ENCODE measurements at regions not wholly inside any gene's neighbourhood (a gene's known extent, or its start where the extent isn't known, plus 50 kb on each side); places are given as distances from the start of the nearest gene placed in this dataset.

GRCh38 chr5:155626592-155626991 is 613.0 kb downstream of the KIF4B start:
- Histone ChIP-seq H3K9ac (ENCODE audit: extremely low read depth, low read length, poor library complexity, severe bottlenecking) (no peak overlapping the region), H3K9me3 (ENCODE audit: control insufficient read depth, low read length) (no peaks in the 10 kb centered on the region), H3K4me1 (ENCODE audit: control insufficient read depth, insufficient read depth, low read length) (no peaks in the 10 kb centered on the region), H3K27me3 (ENCODE audit: control insufficient read depth, insufficient read depth, low read length, poor library complexity, severe bottlenecking) (no peaks in the 10 kb centered on the region), H3K36me3 (ENCODE audit: control insufficient read depth, insufficient read depth, low read length) (no peaks in the 10 kb centered on the region), H3K27ac (ENCODE audit: low read depth, low read length) (no peak overlapping the region), H3K4me3 (ENCODE audit: low read length) (no peak overlapping the region)
- H3K9me3 Mint-ChIP-seq, result no peaks in the 10 kb centered on the region
- WGBS, 2 experiments (ENCODE audit: insufficient coverage in 1 of 2, insufficient read length in 1 of 2), result 95 to 98% methylated on average over 6 of the region's 6 CpGs
- H3K27ac Mint-ChIP-seq, result no peak overlapping the region
- no peaks in the 10 kb centered on the region for H3K27me3 Mint-ChIP-seq (ENCODE audit: insufficient read depth)
- H3K4me1 Mint-ChIP-seq, result peaks cover 3% of the 10 kb centered on the region
- no peak for DNase-seq
- H3K36me3 Mint-ChIP-seq (ENCODE audit: low read depth), result no peaks in the 10 kb centered on the region
- no peak overlapping the region for H3K4me3 Mint-ChIP-seq
- TF ChIP-seq CTCF (conservative IDR thresholded peaks at IDR 0.05), result no peak

DNA sequence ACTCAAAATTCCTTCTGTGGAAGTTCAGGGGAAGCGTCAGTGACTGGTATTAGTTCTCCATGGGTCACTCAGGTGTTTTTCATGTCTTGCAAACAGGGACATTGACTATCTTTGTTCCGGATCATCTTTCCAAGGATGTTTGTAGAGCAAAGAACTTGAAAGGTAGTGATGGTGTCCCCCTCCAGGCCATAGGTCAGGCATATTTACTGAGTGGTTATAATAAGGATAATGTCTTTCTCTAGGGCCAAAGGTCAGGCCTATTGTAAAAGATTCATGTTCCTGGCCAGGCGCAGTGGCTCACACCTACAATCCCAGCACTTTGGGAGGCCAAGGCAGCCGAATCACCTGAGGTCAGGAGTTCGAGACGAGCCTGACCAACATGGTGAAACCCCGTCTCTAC is 614.8 kb downstream of the KIF4B start:
- Histone ChIP-seq H3K9me3 (ENCODE audit: control insufficient read depth, low read length) (no peaks in the 10 kb centered on the region), H3K27ac (ENCODE audit: low read depth, low read length) (no peak overlapping the region), H3K27me3 (ENCODE audit: control insufficient read depth, insufficient read depth, low read length, poor library complexity, severe bottlenecking) (no peaks in the 10 kb centered on the region), H3K4me1 (ENCODE audit: control insufficient read depth, insufficient read depth, low read length) (no peaks in the 10 kb centered on the region), H3K4me3 (ENCODE audit: low read length) (no peak overlapping the region), H3K9ac (ENCODE audit: extremely low read depth, low read length, poor library complexity, severe bottlenecking) (no peak overlapping the region), H3K36me3 (ENCODE audit: control insufficient read depth, insufficient read depth, low read length) (no peaks in the 10 kb centered on the region)
- Mint-ChIP-seq H3K27ac (no peak overlapping the region), H3K4me3 (no peak overlapping the region), H3K36me3 (ENCODE audit: low read depth) (no peaks in the 10 kb centered on the region), H3K9me3 (no peaks in the 10 kb centered on the region), H3K27me3 (ENCODE audit: insufficient read depth) (no peaks in the 10 kb centered on the region), H3K4me1 (no peaks in the 10 kb centered on the region)
- TF ChIP-seq CTCF (conservative IDR thresholded peaks at IDR 0.05), result no peak
- DNase-seq, result no peak
- 88 to 89% methylated on average over 6 to 7 of the region's 7 CpGs for WGBS, 2 experiments (ENCODE audit: insufficient coverage in 1 of 2, insufficient read length in 1 of 2)

DNA sequence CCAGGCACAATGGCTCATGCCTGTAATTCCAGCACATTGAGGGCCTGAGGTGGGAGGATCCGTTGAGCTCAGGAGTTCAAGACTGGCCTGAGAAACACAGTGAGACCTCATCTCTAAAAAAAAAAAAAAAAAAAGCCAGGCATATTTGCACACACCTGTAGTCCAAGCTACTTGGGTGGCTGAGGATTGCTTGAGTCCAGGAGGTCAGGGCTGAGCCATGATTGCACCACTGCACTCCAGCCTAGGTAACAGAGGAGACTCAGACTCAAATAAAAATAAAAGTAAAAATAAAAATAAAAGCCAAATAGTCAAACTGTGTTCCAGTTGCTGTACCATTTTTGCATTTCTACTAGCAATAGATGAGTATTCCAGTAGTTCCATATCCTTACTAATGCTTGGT is 616.0 kb downstream of the KIF4B start:
- TF ChIP-seq CTCF (conservative IDR thresholded peaks at IDR 0.05), result no peak
- no peak for DNase-seq
- Histone ChIP-seq H3K9me3 (ENCODE audit: control insufficient read depth, low read length) (no peaks in the 10 kb centered on the region), H3K4me3 (ENCODE audit: low read length) (no peak overlapping the region), H3K36me3 (ENCODE audit: control insufficient read depth, insufficient read depth, low read length) (no peaks in the 10 kb centered on the region), H3K9ac (ENCODE audit: extremely low read depth, low read length, poor library complexity, severe bottlenecking) (no peak overlapping the region), H3K4me1 (ENCODE audit: control insufficient read depth, insufficient read depth, low read length) (no peaks in the 10 kb centered on the region), H3K27ac (ENCODE audit: low read depth, low read length) (no peak overlapping the region), H3K27me3 (ENCODE audit: control insufficient read depth, insufficient read depth, low read length, poor library complexity, severe bottlenecking) (no peaks in the 10 kb centered on the region)
- H3K36me3 Mint-ChIP-seq (ENCODE audit: low read depth), result no peaks in the 10 kb centered on the region
- peaks cover 5% of the 10 kb centered on the region for H3K9me3 Mint-ChIP-seq
- H3K27ac Mint-ChIP-seq, result no peak overlapping the region
- H3K27me3 Mint-ChIP-seq (ENCODE audit: insufficient read depth), result no peaks in the 10 kb centered on the region
- 78 to 100% methylated on average over 1 of the region's 1 CpG for WGBS, 2 experiments (ENCODE audit: insufficient coverage in 1 of 2, insufficient read length in 1 of 2)
- no peak overlapping the region for H3K4me3 Mint-ChIP-seq
- H3K4me1 Mint-ChIP-seq, result no peaks in the 10 kb centered on the region
